PC-3 (cell line): ENCODE measurements at regions not wholly inside any gene's neighbourhood (a gene's known extent, or its start where the extent isn't known, plus 50 kb on each side); places are given as distances from the start of the nearest gene placed in this dataset.

Source experiments
- ATAC-seq: fragments of 200-7000 bp; cut with Tn5 transposase; 2 replicates; pipeline ENCODE4 v1.9.1; 2020; ENCODE audit warnings: mild to moderate bottlenecking, moderate library complexity
- BruUV-seq: library from RNA; stranded (reverse); fragments of 400-500 nt; replicated peaks from 2 replicates; lab custom pipeline; 2021; lab: Mats Ljungman, UMichigan
- CTCF ChIA-PET: fragments of 300-600 bp; sonication (Branson Sonifier 250); formaldehyde crosslinking; loops from one replicate; lab custom pipeline; 2022; ENCODE audit warnings: antibody characterized with exemption; lab: Charles Lee
- POLR2A ChIA-PET: fragments of 300-600 bp; sonication (Branson Sonifier 250); formaldehyde crosslinking; loops from one replicate; lab custom pipeline; 2022; ENCODE audit warnings: antibody characterized with exemption; ENCODE audit not compliant: unreplicated experiment; lab: Charles Lee
- DNase-seq: peaks from one replicate; pipeline ENCODE4 v3.0.0-alpha.2; 2015
- H2AFZ ChIP-seq: fragments of 300-600 bp; sonication (generic); 2 replicates; pipeline ENCODE4 v1.6.0; 2016; ENCODE audit warnings: antibody characterized with exemption, low read length
- H3F3A ChIP-seq: fragments of 300-600 bp; sonication (generic); one replicate; pipeline ENCODE4 v1.6.0; 2017; ENCODE audit warnings: antibody characterized with exemption, low read length, control low read depth, mild to moderate bottlenecking; ENCODE audit not compliant: unreplicated experiment
- H3K27ac ChIP-seq: fragments of 300-600 bp; sonication (generic); 2 replicates; pipeline ENCODE4 v1.5.1; 2016; ENCODE audit warnings: mild to moderate bottlenecking, low read length
- H3K27me3 ChIP-seq: fragments of 300-600 bp; sonication (generic); 2 replicates; pipeline ENCODE4 v1.6.1; 2016; ENCODE audit warnings: low read length, mixed read lengths
- H3K36me3 ChIP-seq: fragments of 300-600 bp; sonication (generic); 2 replicates; pipeline ENCODE4 v1.6.1; 2016; ENCODE audit warnings: low read depth, mixed run types, low read length, mixed read lengths
- H3K4me1 ChIP-seq: fragments of 300-600 bp; sonication (generic); 2 replicates; pipeline ENCODE4 v1.5.1; 2016; ENCODE audit warnings: low read length; ENCODE audit not compliant: insufficient read depth
- H3K4me2 ChIP-seq: fragments of 300-600 bp; sonication (generic); 2 replicates; pipeline ENCODE4 v1.6.0; 2016; ENCODE audit warnings: low read length
- H3K4me3 ChIP-seq: fragments of 300-600 bp; sonication (generic); 2 replicates; pipeline ENCODE4 v1.5.1; 2016; ENCODE audit warnings: mild to moderate bottlenecking, low read length, mixed read lengths
- H3K79me2 ChIP-seq: fragments of 300-600 bp; sonication (generic); 2 replicates; pipeline ENCODE4 v1.6.1; 2017; ENCODE audit warnings: low read length, mixed read lengths
- H3K9ac ChIP-seq: fragments of 300-600 bp; sonication (generic); 2 replicates; pipeline ENCODE4 v1.6.0; 2016; ENCODE audit warnings: mild to moderate bottlenecking, low read length
- H3K9me2 ChIP-seq: fragments of 300-600 bp; sonication (generic); replicated peaks from 2 replicates; pipeline ENCODE4 v1.6.1; 2016; ENCODE audit warnings: mixed run types, low read length, mixed read lengths
- H3K9me3 ChIP-seq: fragments of 300-600 bp; sonication (generic); 2 replicates; pipeline ENCODE4 v1.6.1; 2016; ENCODE audit warnings: low read length, mixed read lengths
- H4K20me1 ChIP-seq: fragments of 300-600 bp; sonication (generic); 2 replicates; pipeline ENCODE4 v1.6.1; 2016; ENCODE audit warnings: low read length, mixed read lengths
- CTCF ChIP-seq: fragments of 300-600 bp; sonication (generic); conservative IDR thresholded peaks from 2 replicates; pipeline ENCODE4 v1.5.1; 2017; ENCODE audit warnings: antibody characterized with exemption, low read depth, mild to moderate bottlenecking, low read length
- EZH2 ChIP-seq: fragments of 300-600 bp; sonication (generic); IDR thresholded peaks from one replicate; pipeline ENCODE4 v1.6.1; 2017; ENCODE audit warnings: antibody characterized with exemption, mild to moderate bottlenecking, low read length; ENCODE audit not compliant: unreplicated experiment
- EZH2phosphoT487 ChIP-seq: fragments of 300-600 bp; sonication (generic); IDR thresholded peaks from 2 replicates; pipeline ENCODE4 v1.6.1; 2018; ENCODE audit warnings: mild to moderate bottlenecking, antibody characterized with exemption, low read length, borderline replicate concordance
- intact Hi-C: fragments of 100-400 bp; cut with micrococcal nuclease; formaldehyde crosslinking; loops from 2 replicates; pipeline ENCODE4 v1.9.0; 2023

- H3K27me3 ChIP-seq = peaks cover 80% of the 10 kb centered on the region
- ATAC-seq (no peak), DNase-seq (no peak)
- H3K4me3 ChIP-seq = no peak overlapping the region
- no peak overlapping the region for H3K27ac ChIP-seq
- no peaks in the 10 kb centered on the region for H4K20me1 ChIP-seq
- no peak for TF ChIP-seq EZH2phosphoT487
- no peak for TF ChIP-seq CTCF
- no peak for TF ChIP-seq EZH2
- H3K4me2 ChIP-seq = no peak overlapping the region
- H3K9ac ChIP-seq = no peak overlapping the region
- CTCF ChIA-PET = no interaction called here
- no peaks in the 10 kb centered on the region for H3K36me3 ChIP-seq
- POLR2A ChIA-PET = no interaction called here
- no peaks in the 10 kb centered on the region for H3F3A ChIP-seq
- no peaks in the 10 kb centered on the region for H3K9me2 ChIP-seq
- no peaks in the 10 kb centered on the region for H3K4me1 ChIP-seq
- no peak overlapping the region for H2AFZ ChIP-seq
- no TSS peak for BruUV-seq
- intact Hi-C loops = no loop called here
- H3K79me2 ChIP-seq = no peaks in the 10 kb centered on the region
- no peaks in the 10 kb centered on the region for H3K9me3 ChIP-seq
Observed at GRCh38 chr9:135300346-135301141, 179.0 kb upstream of the PPP1R26 start.

- H3K4me1 ChIP-seq = no peaks in the 10 kb centered on the region
- POLR2A ChIA-PET = no interaction called here
- no peaks in the 10 kb centered on the region for H3K9me3 ChIP-seq
- no peak overlapping the region for H3K27ac ChIP-seq
- no peaks in the 10 kb centered on the region for H3F3A ChIP-seq
- no peak overlapping the region for H2AFZ ChIP-seq
- H3K36me3 ChIP-seq = no peaks in the 10 kb centered on the region
- ATAC-seq = no peak
- no peak overlapping the region for H3K4me2 ChIP-seq
- CTCF ChIA-PET = no interaction called here
- TF ChIP-seq CTCF = no peak
- TF ChIP-seq EZH2 = no peak
- TF ChIP-seq EZH2phosphoT487 = no peak
- H3K27me3 ChIP-seq = peaks cover 79% of the 10 kb centered on the region
- no peaks in the 10 kb centered on the region for H4K20me1 ChIP-seq
- no peak overlapping the region for H3K4me3 ChIP-seq
- H3K9me2 ChIP-seq = no peaks in the 10 kb centered on the region
- no TSS peak for BruUV-seq
- no peak for DNase-seq
- no peak overlapping the region for H3K9ac ChIP-seq
- H3K79me2 ChIP-seq = no peaks in the 10 kb centered on the region
- intact Hi-C loops = no loop called here
Observed at GRCh38 chr9:135301271-135302263, 178.0 kb upstream of the PPP1R26 start.
